ENCODE measurements at regions not wholly inside any gene's neighbourhood (a gene's known extent, or its start where the extent isn't known, plus 50 kb on each side); places are given as distances from the start of the nearest gene placed in this dataset.

DNA sequence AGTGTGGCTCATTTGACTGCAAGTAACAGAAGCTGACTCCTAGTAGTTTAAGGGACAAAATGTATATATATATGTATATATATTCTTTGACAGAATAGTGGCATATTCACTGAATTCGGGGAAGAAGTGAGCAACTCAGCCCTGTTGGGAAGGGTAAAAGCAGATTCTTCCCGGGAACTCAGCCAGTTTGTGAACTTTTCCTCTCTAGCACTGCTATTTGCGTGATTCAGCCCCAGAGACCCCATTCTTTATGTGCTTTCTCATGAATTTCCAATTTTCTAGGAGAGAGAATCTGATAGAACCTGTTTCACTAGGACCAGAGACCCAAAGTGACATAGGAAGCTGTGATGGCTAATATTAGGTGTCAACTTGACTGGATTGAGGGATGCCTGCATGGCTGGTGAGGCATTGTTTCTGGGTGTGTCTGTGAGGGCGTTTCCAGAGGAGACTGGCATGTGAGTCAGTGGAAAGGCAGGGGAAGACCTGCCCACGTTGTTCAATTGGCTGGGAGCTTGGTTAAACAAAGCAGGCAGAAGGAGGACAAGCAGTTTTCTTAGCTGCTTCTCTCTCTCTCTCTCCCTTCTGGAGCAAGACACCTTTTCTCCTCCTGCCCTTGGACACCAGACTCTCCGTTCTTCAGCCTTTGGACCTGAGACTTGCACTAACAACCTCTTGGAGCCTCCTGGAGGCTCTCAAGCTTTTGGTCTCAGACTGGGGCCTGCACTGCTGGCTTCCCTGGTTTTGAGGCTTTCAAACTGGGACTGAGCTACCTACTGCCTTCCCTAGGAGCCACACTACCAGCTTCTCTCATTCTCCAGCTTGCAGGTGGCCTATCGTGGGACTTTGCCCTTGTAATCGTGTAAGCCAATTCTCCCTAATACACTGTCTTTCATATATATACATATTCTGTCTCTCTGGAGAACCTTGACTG is 93.4 kb upstream of the KCNK1 start:
- no peak for DNase-seq

- no peak for DNase-seq
These were observed 90.9 kb upstream of the KCNK1 start for GRCh38 chr1:233523047-233523446.

DNA sequence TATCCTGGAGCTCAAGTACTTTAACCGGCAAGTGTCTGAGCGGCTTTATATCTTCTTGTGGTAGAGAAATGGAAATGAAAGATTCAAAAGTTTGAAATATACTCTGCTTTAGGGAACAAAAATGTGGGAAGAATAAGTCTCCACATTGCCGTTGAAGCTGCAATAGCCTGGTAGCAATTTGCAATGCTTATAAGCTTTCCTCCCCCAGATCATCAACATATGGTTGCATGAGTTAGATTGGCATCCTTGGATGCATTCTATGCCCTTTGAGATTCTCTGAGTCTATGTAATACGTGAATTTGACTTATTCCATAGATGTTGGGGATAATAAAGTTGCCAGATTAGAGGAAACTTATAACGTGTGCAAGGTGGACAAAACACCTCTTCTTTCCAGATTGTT is 86.1 kb upstream of the KCNK1 start:
- no peak for DNase-seq

DNA sequence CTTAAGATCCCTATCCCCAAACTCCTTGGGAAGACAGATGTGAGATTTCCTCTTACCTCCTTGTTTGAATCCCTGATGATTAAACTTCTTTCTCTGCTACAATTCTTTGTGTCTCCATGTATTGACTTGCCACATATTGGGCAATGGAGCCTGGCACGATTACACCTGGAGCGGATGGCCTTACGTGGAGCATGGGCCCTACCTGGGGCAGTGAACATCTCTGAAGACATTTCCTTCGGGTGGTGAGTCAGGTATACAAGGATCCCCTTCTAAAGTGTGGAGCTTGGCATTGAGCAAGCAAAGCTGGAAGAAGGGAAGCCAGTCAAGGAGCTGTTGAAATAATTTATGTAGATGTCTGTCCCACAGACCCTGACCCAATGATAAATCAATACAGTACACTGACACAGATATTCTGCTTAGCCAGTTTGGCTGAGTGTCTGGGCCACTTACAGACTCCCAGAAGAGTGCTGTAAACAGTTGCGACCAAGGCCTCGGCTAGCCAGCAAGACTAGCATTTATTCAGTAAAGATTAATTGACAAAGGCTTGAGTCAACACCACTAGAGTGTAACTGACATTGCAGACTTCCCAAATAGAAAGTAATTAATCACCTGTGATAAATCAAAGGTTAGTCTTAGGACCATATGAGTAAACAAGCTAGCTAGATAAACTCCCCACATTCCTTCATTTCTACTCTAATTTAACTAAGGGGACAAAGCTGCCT is 83.1 kb upstream of the KCNK1 start:
- DNase-seq: no peak

- no peak for DNase-seq
These were observed 73.1 kb upstream of the KCNK1 start for GRCh38 chr1:233540816-233541215.

- no peak for DNase-seq
These were observed 70.3 kb upstream of the KCNK1 start for GRCh38 chr1:233543338-233544255.

GRCh38 chr1:233544304-233544703 is 69.6 kb upstream of the KCNK1 start:
- DNase-seq: no peak

GRCh38 chr1:233547726-233548125 is 66.2 kb upstream of the KCNK1 start:
- no peak for DNase-seq

DNA sequence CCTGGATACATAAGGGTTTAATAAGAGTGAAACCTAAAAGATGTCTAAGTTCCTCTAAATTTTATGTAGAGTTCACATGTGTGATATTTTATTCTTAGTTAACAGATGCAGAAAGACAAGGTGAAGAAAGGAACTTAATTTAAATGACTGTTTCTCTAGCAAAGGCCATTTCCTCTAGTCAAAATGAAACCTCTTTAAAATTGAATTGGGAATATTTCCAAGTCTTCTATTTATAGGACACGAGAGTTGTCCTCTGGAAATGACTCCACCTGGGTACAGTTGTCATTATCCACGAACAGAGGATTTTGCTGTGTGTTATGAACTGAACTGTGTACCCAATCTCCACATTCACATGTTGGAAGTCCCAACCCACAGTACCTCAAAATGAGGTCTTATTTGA is 64.5 kb upstream of the KCNK1 start:
- no peak for DNase-seq

DNA sequence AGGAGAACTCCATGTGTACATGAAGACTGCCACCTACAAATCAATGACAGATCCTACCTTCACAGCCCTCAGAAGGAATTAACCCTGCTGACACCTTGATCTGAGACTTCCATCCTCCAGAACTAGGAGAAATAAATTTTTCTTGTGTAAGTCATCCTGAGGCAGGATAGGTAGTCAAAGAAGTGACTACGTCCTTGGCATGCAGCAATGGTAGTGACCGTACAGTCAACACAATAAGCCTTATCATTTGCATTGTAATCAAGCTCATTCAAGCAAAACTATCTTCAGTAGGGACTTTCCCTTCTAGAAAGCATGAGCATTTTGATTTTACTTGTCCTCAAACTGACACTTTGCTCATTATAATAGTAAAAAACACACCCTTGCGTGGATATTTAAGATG is 64.0 kb upstream of the KCNK1 start:
- DNase-seq: no peak

DNA sequence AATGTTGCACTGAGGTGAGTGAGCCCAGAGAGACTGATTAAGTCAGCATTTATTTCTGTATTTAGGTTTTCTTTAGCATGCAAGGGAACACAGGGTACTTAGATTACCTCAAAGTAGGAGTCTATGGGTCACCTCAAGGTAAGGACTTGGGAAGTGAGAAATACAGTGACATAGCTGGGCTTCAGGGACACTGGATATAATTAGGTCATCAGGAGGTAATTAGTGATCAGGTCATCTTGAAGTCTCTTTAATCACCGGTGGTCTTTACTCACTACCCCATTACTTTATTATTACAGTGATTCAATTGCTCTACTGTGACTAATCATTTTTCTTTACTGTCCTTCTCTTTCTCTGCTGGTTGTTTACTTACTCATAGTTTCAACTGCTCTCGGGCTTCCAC is 59.9 kb upstream of the KCNK1 start:
- no peak for DNase-seq

DNA sequence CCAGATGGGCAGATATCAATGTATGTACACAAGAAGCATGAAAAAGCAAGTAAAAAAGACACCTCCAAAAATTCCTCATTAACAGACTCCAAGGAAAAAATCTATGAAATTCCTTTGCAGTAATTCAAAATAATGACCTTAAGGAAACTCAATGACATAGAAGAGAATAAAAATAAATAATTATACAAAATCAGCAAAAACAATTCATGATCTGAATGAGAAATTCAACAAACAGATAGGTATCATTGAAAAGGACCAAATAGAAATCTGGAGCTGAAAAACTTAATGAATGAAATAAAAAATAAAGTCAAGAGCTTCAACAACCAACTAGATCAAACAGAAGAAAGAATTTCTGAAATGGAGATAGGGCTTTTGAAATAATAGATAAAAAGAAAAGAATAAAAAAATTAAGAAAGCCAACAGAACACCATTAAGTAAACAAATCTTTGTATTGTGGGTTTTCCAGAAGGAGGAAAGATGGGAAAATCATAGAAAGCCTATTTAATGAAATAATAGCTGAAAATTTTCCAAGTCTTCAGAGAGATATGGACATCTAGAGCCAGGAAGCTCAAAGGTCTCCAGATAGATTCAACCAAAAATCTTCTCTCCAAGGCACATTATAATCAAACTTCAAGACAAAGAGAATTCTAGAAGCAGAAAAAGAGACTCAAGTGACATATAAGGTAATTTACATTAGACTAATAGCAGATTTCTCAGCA is 52.0 kb upstream of the KCNK1 start:
- no peak for DNase-seq
